Testis (tissue), 2 donors: ENCODE measurements at regions not wholly inside any gene's neighbourhood (a gene's known extent, or its start where the extent isn't known, plus 50 kb on each side); places are given as distances from the start of the nearest gene placed in this dataset.

ENCODE experiments used
- DNase-seq: peaks from one replicate; pipeline ENCODE4 v3.0.0-alpha.2; 2019
- H3K27ac ChIP-seq, 2 donors: fragments of 200-600 bp; sonication (generic); one replicate each; pipeline ENCODE4 v1.5.1; 2019
- H3K27me3 ChIP-seq: fragments of 200-600 bp; sonication (generic); one replicate; pipeline ENCODE4 v1.5.1; 2019
- H3K36me3 ChIP-seq: fragments of 200-600 bp; sonication (generic); one replicate; pipeline ENCODE4 v1.5.1; 2017; ENCODE audit warnings: low read depth; ENCODE audit errors: missing control alignments
- H3K4me1 ChIP-seq: fragments of 200-600 bp; sonication (generic); one replicate; pipeline ENCODE4 v1.5.1; 2019
- H3K4me3 ChIP-seq, 2 donors: fragments of 200-600 bp; sonication (generic); one replicate each; pipeline ENCODE4 v1.5.1; 2017 to 2019
- H3K9me3 ChIP-seq: fragments of 200-600 bp; sonication (generic); one replicate; pipeline ENCODE4 v1.5.1; 2017
- POLR2A ChIP-seq: fragments of 450-650 bp; IDR thresholded peaks from one replicate; pipeline ENCODE4 v1.6.1; 2017; ENCODE audit warnings: antibody characterized with exemption, mild to moderate bottlenecking, moderate library complexity
- WGBS, 2 donors: methylation state at CpG; one replicate each; pipeline ENCODE4 v1.1.5; 2018; 5-methylcytosine and 5-hydroxymethylcytosine counted together
- intact Hi-C: fragments of 100-400 bp; cut with DNase I; formaldehyde crosslinking; loops from one replicate; pipeline ENCODE4 v1.15.1; 2023; ENCODE audit warnings: low total_unique reads
- TF ChIP-seq, protein P1 (sequence below), 3 experiments: fragments of 450-650 bp in 2 of 3; fragments of 200-600 bp in 1 of 3; sonication (generic) in 1 of 3; IDR thresholded peaks; one replicate each; pipeline ENCODE4 v1.5.1; 2016 to 2019; ENCODE audit warnings: antibody characterized with exemption in 3 of 3, mild to moderate bottlenecking in 2 of 3, moderate library complexity in 1 of 3

DNA sequence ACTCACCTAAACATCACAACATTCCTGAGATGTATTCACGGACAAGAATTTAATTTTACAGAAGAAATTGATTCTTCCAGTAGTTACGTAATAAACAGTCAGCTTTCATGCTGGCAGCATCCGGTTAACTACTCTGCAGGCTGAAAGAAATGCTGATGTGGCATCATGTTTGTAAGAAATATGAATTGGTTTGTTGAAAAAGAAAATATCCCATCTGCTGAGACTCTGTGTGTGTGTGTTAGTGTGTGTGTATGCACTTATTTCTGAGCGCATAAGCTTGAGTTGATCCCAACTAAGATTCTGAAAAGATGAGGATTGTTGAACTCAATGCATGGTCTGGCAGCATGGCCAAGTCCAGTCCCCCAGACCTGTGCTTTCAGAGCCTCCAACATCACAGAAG, 74.3 kb upstream of the FAM216B start:
- DNase-seq, result no peak
- 61 to 62% methylated on average over 4 of the region's 4 CpGs for WGBS, 2 donors
- no peaks in the 10 kb centered on the region for H3K36me3 ChIP-seq
- no peaks in the 10 kb centered on the region for H3K9me3 ChIP-seq
- H3K27ac ChIP-seq, result no peak overlapping the region
- intact Hi-C loops, result no loop called here
- no peaks in the 10 kb centered on the region for H3K27me3 ChIP-seq
- no peak overlapping the region for H3K4me3 ChIP-seq
- no peaks in the 10 kb centered on the region for H3K4me1 ChIP-seq
- TF ChIP-seq, protein P1, sequence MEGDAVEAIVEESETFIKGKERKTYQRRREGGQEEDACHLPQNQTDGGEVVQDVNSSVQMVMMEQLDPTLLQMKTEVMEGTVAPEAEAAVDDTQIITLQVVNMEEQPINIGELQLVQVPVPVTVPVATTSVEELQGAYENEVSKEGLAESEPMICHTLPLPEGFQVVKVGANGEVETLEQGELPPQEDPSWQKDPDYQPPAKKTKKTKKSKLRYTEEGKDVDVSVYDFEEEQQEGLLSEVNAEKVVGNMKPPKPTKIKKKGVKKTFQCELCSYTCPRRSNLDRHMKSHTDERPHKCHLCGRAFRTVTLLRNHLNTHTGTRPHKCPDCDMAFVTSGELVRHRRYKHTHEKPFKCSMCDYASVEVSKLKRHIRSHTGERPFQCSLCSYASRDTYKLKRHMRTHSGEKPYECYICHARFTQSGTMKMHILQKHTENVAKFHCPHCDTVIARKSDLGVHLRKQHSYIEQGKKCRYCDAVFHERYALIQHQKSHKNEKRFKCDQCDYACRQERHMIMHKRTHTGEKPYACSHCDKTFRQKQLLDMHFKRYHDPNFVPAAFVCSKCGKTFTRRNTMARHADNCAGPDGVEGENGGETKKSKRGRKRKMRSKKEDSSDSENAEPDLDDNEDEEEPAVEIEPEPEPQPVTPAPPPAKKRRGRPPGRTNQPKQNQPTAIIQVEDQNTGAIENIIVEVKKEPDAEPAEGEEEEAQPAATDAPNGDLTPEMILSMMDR (IDR thresholded peaks at IDR 0.05), result no peak
- no peak for TF ChIP-seq POLR2A

DNA sequence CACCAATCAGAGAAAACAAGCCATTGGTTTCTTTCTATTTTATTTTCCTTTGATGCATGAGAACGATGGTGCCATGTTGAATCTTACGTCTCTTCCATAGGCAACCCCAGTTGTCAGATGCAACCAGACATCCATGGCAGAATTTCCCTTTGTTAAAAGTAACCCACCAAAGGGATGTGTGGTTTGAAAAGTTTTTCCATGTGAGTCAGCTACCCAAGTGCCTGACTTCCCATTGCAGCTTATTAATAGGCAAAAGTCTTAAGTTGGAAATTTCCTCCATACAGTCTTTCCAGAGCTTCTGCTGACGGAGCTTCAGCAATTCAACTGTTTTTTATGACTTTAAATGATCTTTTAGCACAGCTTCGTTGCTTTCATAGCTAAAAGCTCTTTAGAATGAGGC, 73.8 kb upstream of the FAM216B start:
- Histone ChIP-seq H3K9me3 (no peaks in the 10 kb centered on the region), H3K4me1 (no peaks in the 10 kb centered on the region), H3K4me3 (no peak overlapping the region), H3K36me3 (no peaks in the 10 kb centered on the region), H3K27ac (no peak overlapping the region), H3K27me3 (no peaks in the 10 kb centered on the region)
- intact Hi-C loops, result no loop called here
- DNase-seq, result no peak
- WGBS, 2 donors, result 49 to 73% methylated on average over 4 of the region's 4 CpGs
- TF ChIP-seq, protein P1 (IDR thresholded peaks at IDR 0.05), result no peak
- no peak for TF ChIP-seq POLR2A

DNA sequence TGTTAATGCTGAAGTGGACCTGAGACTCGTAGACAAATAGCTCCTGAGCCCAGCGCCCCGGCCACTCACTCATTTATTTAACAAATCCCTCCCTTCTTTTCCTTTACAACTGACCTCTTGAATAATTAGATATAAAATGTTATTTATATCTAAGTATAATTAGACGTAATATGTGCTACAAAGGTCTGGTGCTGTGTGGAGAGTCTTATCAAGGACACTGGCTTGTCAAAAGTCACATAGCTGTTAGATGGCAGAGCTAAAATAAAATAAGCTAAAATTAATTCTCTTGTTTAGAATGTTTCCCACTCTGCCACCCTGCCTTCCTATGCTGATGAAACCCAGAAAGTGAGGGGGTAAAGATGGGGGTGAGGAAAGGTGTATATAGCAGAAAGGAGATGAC, 73.0 kb upstream of the FAM216B start:
- Histone ChIP-seq H3K27me3 (no peaks in the 10 kb centered on the region), H3K27ac (no peak overlapping the region), H3K9me3 (no peaks in the 10 kb centered on the region), H3K36me3 (no peaks in the 10 kb centered on the region), H3K4me1 (no peaks in the 10 kb centered on the region), H3K4me3 (no peak overlapping the region)
- DNase-seq, result no peak
- TF ChIP-seq, protein P1 (IDR thresholded peaks at IDR 0.05), result no peak
- 89% methylated on average over 4 of the region's 4 CpGs for WGBS, 2 donors
- intact Hi-C loops, result no loop called here

DNA sequence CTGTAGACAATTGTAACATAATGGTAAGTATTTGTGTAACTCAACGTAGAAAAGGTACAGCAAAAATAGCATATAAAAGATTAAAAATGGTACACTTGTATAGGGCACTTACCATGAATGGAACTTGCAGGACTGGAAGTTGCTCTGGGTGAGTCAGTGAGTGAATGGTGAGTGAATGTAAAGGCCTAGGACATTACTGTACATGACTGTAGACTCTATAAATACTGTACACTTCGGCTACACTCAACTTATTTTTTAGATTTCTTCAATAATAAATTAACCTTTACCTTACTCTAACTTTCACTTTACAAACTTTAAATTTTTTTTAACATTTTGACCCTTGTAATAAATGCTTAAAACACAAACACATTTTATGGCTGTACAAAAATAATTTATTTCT, 72.1 kb upstream of the FAM216B start:
- Histone ChIP-seq H3K4me1 (no peaks in the 10 kb centered on the region), H3K27me3 (no peaks in the 10 kb centered on the region), H3K27ac (no peak overlapping the region), H3K9me3 (no peaks in the 10 kb centered on the region), H3K4me3 (no peak overlapping the region), H3K36me3 (no peaks in the 10 kb centered on the region)
- WGBS, 2 donors, result 91 to 94% methylated on average over 2 of the region's 2 CpGs
- no peak for DNase-seq
- TF ChIP-seq, protein P1 (IDR thresholded peaks at IDR 0.05), result no peak
- intact Hi-C loops, result no loop called here

DNA sequence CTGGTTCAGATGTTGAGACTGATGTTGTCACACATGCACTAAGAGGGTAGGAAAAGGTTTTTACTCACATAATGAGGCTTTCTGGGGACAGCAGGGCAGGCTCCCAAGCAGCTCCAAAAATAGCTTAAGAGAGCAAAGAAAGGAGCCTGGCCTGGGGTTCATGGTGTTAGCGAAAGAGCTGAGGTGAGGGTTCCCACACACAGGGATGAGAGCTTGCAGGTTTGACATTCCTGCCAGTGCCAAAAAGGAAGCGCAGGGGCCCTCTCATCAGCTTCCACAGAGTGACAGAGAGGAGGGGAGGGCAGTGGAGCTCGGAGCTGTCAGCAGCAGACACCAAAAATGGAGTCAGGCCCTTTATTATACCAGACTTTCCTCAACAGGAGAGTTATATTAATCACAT, 65.5 kb upstream of the FAM216B start:
- DNase-seq, result no peak
- TF ChIP-seq, protein P1 (IDR thresholded peaks at IDR 0.05), result no peak
- TF ChIP-seq POLR2A, result no peak
- Histone ChIP-seq H3K9me3 (no peaks in the 10 kb centered on the region), H3K27ac (no peak overlapping the region), H3K36me3 (no peaks in the 10 kb centered on the region), H3K4me3 (no peak overlapping the region), H3K27me3 (no peaks in the 10 kb centered on the region), H3K4me1 (no peaks in the 10 kb centered on the region)
- intact Hi-C loops, result no loop called here
- WGBS, 2 donors, result 74 to 96% methylated on average over 3 of the region's 3 CpGs
